Thyroid gland (tissue), 4 donors: ENCODE measurements at regions not wholly inside any gene's neighbourhood (a gene's known extent, or its start where the extent isn't known, plus 50 kb on each side); places are given as distances from the start of the nearest gene placed in this dataset.

ENCODE experiments used
- DNase-seq, 2 donors: peaks; one replicate each; pipeline ENCODE4 v3.0.0-alpha.2; 2019
- H3K27ac ChIP-seq, 3 donors: fragments of 200-600 bp; sonication (generic); 1 replicate in 2 of 3; 2 replicates in 1 of 3; pipeline ENCODE4 v1.5.1; 2016 to 2019; ENCODE audit warnings: mild to moderate bottlenecking in 1 of 3, moderate library complexity in 1 of 3
- H3K27me3 ChIP-seq: fragments of 200-600 bp; sonication (generic); one replicate; pipeline ENCODE4 v1.5.1; 2019
- H3K36me3 ChIP-seq, 2 donors: fragments of 200-600 bp; sonication (generic); one replicate each; pipeline ENCODE4 v1.5.1; 2016 to 2019
- H3K4me1 ChIP-seq, 2 donors: fragments of 200-600 bp; sonication (generic); one replicate each; pipeline ENCODE4 v1.5.1; 2017 to 2019
- H3K4me3 ChIP-seq, 3 donors: fragments of 200-600 bp; sonication (generic); replicated peaks in 1 of 3; 1 replicate in 2 of 3; 2 replicates in 1 of 3; pipeline ENCODE4 v1.5.1; 2016; ENCODE audit warnings: mild to moderate bottlenecking in 1 of 3
- H3K9me3 ChIP-seq: fragments of 200-600 bp; sonication (generic); one replicate; pipeline ENCODE4 v1.5.1; 2017
- POLR2A ChIP-seq, 2 donors: fragments of 450-650 bp; IDR thresholded peaks; one replicate each; pipeline ENCODE4 v1.6.1; 2017; ENCODE audit warnings: antibody characterized with exemption in 2 of 2, mild to moderate bottlenecking in 2 of 2, moderate library complexity in 1 of 2
- WGBS, 2 donors: methylation state at CpG; one replicate each; pipeline ENCODE4 v1.1.5; 2017; 5-methylcytosine and 5-hydroxymethylcytosine counted together
- intact Hi-C: fragments of 100-400 bp; cut with DNase I; formaldehyde crosslinking; loops from one replicate; pipeline ENCODE4 v1.15.1; 2023
- TF ChIP-seq, protein P1 (sequence below), 6 experiments: fragments of 200-600 bp in 3 of 6; fragments of 450-650 bp in 3 of 6; sonication (generic) in 3 of 6; IDR thresholded peaks; one replicate each; pipeline ENCODE4 v1.5.1; 2016 to 2019; ENCODE audit warnings: antibody characterized with exemption in 6 of 6, mild to moderate bottlenecking in 2 of 6, inconsistent platforms in 1 of 6, moderate library complexity in 1 of 6

DNA sequence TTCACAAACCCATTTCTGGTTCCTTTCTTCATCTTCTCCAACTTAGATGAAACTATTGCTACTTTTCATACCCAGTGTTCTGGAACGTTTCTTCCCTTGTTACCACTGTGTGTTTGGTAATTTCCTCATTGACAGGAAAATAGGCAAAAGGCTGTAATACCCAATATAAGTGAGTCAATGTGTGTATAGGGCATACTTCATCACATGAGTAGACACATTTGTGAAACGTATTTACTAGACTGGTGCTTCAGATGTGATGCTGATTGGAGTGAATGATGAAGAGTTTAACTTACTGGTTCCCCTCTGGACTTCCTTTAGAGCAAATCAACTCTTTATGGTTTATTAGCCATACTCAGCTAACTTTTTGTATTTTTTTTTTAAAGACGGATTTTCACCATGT, 195.1 kb upstream of the ATP6AP2 start:
- H3K9me3 ChIP-seq: no peaks in the 10 kb centered on the region
- H3K4me1 ChIP-seq: peaks cover 5 to 6% of the 10 kb centered on the region in 2 donors
- intact Hi-C loops: no loop called here
- no peak overlapping the region for H3K4me3 ChIP-seq
- DNase-seq: no peak
- TF ChIP-seq, protein P1, sequence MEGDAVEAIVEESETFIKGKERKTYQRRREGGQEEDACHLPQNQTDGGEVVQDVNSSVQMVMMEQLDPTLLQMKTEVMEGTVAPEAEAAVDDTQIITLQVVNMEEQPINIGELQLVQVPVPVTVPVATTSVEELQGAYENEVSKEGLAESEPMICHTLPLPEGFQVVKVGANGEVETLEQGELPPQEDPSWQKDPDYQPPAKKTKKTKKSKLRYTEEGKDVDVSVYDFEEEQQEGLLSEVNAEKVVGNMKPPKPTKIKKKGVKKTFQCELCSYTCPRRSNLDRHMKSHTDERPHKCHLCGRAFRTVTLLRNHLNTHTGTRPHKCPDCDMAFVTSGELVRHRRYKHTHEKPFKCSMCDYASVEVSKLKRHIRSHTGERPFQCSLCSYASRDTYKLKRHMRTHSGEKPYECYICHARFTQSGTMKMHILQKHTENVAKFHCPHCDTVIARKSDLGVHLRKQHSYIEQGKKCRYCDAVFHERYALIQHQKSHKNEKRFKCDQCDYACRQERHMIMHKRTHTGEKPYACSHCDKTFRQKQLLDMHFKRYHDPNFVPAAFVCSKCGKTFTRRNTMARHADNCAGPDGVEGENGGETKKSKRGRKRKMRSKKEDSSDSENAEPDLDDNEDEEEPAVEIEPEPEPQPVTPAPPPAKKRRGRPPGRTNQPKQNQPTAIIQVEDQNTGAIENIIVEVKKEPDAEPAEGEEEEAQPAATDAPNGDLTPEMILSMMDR (IDR thresholded peaks at IDR 0.05): no peak
- no peak for TF ChIP-seq POLR2A (IDR thresholded peaks at IDR 0.05)
- H3K27me3 ChIP-seq: no peaks in the 10 kb centered on the region
- no peaks in the 10 kb centered on the region for H3K36me3 ChIP-seq
- 70 to 76% methylated on average over 3 of the region's 3 CpGs for WGBS, 2 donors
- H3K27ac ChIP-seq: no peak overlapping the region

DNA sequence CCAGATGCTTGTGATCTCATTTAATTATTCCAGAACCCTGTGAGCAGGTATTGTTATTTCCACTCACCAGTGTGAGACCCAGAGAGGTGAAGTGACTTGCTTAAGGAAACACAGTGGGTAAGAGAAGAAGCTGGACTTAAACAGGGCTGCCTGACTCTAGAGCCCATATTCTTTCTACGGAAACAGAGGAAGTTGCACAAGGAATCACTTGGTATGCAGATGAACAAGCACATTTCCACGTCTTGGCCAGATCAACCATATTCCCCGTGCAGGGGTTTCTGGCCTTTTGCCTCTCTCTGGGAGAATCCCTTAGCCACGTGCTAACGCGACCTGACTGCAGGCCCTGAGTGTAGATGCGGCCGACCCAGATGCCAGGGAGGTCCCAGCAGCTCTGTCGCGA, 195.5 kb upstream of the ATP6AP2 start:
- H3K27me3 ChIP-seq: no peaks in the 10 kb centered on the region

DNA sequence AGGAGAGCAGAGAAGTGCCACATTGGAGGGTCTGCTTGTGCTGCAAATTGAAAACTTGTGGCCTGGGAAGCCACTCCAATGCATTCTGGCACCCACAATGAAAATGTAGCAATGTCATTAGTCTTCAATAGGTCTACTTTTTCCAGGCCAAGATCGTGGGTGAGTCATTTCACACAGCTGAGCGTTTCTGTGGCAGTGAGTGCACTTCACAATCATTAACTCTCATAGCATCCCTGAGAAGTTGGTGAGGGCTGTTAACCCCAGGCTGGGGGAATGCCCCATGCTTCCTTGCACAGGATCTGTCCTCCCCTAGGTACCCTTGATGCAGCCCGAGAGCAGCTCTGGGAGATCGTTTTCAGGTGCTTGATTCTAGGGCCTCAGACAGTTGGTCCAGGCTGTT, 196.8 kb upstream of the ATP6AP2 start:
- intact Hi-C loops: no loop called here
- DNase-seq: peak; percentile 1 to 20
- Histone ChIP-seq H3K27me3 (no peaks in the 10 kb centered on the region), H3K27ac (no peak overlapping the region), H3K9me3 (no peaks in the 10 kb centered on the region), H3K4me1 (peaks cover 5 to 6% of the 10 kb centered on the region in 2 donors), H3K36me3 (no peaks in the 10 kb centered on the region), H3K4me3 (no peak overlapping the region)
- 11% methylated on average over 2 of the region's 4 CpGs; no CpG with 5 or more reads in 1 of the 2 donors for WGBS, 2 donors
- no peak for TF ChIP-seq POLR2A (IDR thresholded peaks at IDR 0.05)
- TF ChIP-seq, protein P1 (IDR thresholded peaks at IDR 0.05): no peak

More for the DNA sequence above, 195.5 kb upstream of the ATP6AP2 start:
- DNase-seq: no peak
- no peak for TF ChIP-seq POLR2A (IDR thresholded peaks at IDR 0.05)
- TF ChIP-seq, protein P1 (IDR thresholded peaks at IDR 0.05): no peak
- intact Hi-C loops: no loop called here
- Histone ChIP-seq H3K9me3 (no peaks in the 10 kb centered on the region), H3K27ac (no peak overlapping the region), H3K36me3 (no peaks in the 10 kb centered on the region), H3K4me1 (peaks cover 5 to 6% of the 10 kb centered on the region in 2 donors), H3K4me3 (no peak overlapping the region)
- WGBS, 2 donors: 86 to 100% methylated on average over 4 to 10 of the region's 10 CpGs

DNA sequence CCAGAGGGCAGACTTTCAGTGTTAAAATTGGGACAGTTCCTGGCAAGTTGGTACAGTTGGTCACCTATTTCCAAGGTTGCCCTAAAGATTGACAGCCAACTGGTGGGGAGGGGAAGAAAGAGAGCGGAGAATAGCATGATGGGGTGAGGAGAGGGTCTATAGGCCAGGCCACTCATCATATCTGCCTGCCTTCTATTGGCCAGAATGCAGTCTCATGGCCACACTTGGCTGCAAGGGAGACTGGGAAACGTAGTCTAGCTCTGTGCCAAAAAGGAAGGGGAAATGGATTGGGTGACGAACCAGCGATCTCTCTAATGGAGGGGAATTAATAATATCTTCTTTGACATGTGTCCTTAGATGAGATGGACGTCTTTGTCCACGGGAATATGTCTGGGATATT, 197.4 kb upstream of the ATP6AP2 start:
- Histone ChIP-seq H3K27me3 (no peaks in the 10 kb centered on the region), H3K36me3 (no peaks in the 10 kb centered on the region), H3K4me1 (peaks cover 2 to 3% of the 10 kb centered on the region in 2 donors), H3K9me3 (no peaks in the 10 kb centered on the region), H3K27ac (no peak overlapping the region), H3K4me3 (no peak overlapping the region)
- 78% methylated on average over 6 of the region's 6 CpGs for WGBS, 2 donors
- no peak for DNase-seq
- TF ChIP-seq POLR2A (IDR thresholded peaks at IDR 0.05): no peak
- TF ChIP-seq, protein P1 (IDR thresholded peaks at IDR 0.05): no peak
- intact Hi-C loops: no loop called here

DNA sequence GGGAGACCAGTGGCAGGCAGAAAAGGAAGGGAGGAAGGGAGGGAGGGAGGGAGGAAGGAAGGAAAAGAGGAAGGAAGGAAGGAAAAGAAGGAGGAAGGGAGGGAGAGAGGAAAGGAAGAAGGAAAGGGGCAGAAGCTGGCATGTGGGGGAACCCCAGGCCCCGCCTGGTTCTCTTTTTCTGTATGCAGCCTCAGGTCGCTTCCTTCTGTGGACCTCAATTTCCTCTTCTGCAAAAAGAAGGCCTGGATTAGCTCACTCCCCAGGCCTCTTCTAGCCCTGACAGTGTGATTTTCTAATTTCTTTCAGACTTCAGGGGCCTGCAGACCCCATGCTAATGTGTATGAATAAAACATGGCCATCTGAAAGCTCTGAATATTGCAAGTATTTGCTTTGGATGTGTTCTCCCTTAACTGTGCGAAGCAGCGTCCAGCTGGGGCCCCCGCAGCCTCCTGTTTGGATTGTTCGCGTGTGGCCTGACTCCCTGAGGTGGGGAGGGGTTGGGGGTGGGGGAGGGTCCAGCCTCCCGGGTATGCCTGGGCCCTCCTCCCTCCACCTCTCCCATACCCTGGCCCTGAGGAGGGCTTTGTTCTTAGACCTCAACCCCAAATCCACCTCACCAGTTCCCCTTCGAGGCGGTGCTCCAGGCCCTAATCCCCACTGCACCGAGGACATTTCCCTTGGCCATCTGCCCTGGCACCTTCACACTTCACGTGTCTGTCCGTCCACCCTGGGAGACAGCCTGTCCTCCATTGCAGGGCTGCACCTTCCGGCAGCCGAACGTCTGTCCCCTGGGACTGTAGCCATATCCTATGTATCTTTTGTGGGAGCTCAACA, 199.9 kb upstream of the ATP6AP2 start:
- TF ChIP-seq, protein P1 (IDR thresholded peaks at IDR 0.05): no peak
- no peak for TF ChIP-seq POLR2A (IDR thresholded peaks at IDR 0.05)

More for the DNA sequence above, 199.9 kb upstream of the ATP6AP2 start:
- H3K4me3 ChIP-seq: no peak overlapping the region
- WGBS, 2 donors: 56 to 73% methylated on average over 12 to 14 of the region's 16 CpGs
- DNase-seq: peak in 1 of 2 donors; percentile 14
- no peaks in the 10 kb centered on the region for H3K9me3 ChIP-seq
- no peaks in the 10 kb centered on the region for H3K27me3 ChIP-seq
- no peaks in the 10 kb centered on the region for H3K36me3 ChIP-seq
- no peak overlapping the region for H3K27ac ChIP-seq
- intact Hi-C loops: no loop called here
- no peaks in the 10 kb centered on the region for H3K4me1 ChIP-seq
